Vagina (tissue), 2 donors: ENCODE measurements at regions not wholly inside any gene's neighbourhood (a gene's known extent, or its start where the extent isn't known, plus 50 kb on each side); places are given as distances from the start of the nearest gene placed in this dataset.

Source experiments
- POLR2A ChIP-seq, 2 donors: fragments of 450-650 bp; IDR thresholded peaks; one replicate each; pipeline ENCODE4 v1.6.1; 2017; ENCODE audit warnings: antibody characterized with exemption in 2 of 2, mild to moderate bottlenecking in 2 of 2, moderate library complexity in 2 of 2
- POLR2AphosphoS5 ChIP-seq, 2 donors: sonication (generic); formaldehyde crosslinking; IDR thresholded peaks; one replicate each; pipeline ENCODE4 v1.9.0; 2017; ENCODE audit warnings: antibody characterized with exemption in 2 of 2, mild to moderate bottlenecking in 2 of 2, low read depth in 1 of 2; ENCODE audit not compliant: insufficient read depth in 1 of 2
- TF ChIP-seq, protein P1 (sequence below), 3 experiments: fragments of 450-650 bp in 2 of 3; fragments of 200-600 bp in 1 of 3; sonication (generic) in 1 of 3; IDR thresholded peaks; one replicate each; pipeline ENCODE4 v1.5.1; 2017 to 2019; ENCODE audit warnings: antibody characterized with exemption in 3 of 3, mild to moderate bottlenecking in 2 of 3, moderate library complexity in 2 of 3

DNA sequence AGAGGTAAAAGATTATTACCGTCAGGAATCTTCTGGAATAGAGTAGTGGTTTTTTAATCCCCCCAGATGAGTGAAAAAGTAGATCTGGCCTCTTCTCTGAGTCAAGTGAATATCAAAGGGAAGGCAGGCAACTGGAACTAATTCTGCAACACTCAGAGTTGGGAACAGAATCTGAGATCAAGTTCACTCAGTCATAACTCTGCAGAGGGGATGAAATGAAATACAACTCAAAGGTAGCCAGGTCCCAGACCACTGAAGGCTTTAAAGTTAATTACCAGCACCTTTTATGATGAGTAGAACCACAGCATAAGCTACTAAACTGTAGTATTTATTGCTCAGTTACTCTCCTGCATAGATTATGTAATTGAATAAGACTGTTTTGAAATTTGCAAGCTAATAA lies 455.6 kb upstream of the AKR1E2 start:
- TF ChIP-seq POLR2A (IDR thresholded peaks at IDR 0.05): no peak
- TF ChIP-seq, protein P1, sequence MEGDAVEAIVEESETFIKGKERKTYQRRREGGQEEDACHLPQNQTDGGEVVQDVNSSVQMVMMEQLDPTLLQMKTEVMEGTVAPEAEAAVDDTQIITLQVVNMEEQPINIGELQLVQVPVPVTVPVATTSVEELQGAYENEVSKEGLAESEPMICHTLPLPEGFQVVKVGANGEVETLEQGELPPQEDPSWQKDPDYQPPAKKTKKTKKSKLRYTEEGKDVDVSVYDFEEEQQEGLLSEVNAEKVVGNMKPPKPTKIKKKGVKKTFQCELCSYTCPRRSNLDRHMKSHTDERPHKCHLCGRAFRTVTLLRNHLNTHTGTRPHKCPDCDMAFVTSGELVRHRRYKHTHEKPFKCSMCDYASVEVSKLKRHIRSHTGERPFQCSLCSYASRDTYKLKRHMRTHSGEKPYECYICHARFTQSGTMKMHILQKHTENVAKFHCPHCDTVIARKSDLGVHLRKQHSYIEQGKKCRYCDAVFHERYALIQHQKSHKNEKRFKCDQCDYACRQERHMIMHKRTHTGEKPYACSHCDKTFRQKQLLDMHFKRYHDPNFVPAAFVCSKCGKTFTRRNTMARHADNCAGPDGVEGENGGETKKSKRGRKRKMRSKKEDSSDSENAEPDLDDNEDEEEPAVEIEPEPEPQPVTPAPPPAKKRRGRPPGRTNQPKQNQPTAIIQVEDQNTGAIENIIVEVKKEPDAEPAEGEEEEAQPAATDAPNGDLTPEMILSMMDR (IDR thresholded peaks at IDR 0.05): no peak
- TF ChIP-seq POLR2AphosphoS5 (IDR thresholded peaks at IDR 0.05; ENCODE audit: insufficient read depth in 1 of 2, low read depth in 1 of 2): no peak
